ENCODE measurements at regions not wholly inside any gene's neighbourhood (a gene's known extent, or its start where the extent isn't known, plus 50 kb on each side); places are given as distances from the start of the nearest gene placed in this dataset.

GRCh38 chr1:119294199-119294598 is 74.4 kb upstream of the HAO2 start:
- H3K9ac ChIP-seq (ENCODE audit: low read length) = no peak overlapping the region
- WGBS = 30% methylated on average over 2 of the region's 3 CpGs

DNA sequence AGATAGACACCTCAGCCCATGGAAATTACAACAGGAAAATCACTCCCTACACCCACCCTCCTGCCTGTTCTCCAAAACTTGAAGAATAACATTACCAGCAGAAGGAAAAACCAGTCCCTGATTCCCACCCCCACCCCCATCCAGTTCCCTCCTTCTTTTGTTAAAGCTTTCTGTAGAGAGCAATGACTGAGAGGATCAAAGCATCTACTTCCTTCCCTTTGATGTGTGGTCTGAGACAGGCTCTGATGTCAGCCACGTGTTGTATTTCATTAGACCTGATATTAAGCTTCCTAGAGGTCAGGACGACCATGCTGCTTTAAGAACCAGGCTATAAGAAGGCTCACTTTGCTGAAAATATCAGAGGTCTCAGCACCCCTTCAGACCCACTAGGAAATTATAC is 73.9 kb upstream of the HAO2 start:
- WGBS = 0% methylated on average over 2 of the region's 2 CpGs
- H3K14ac ChIP-seq (ENCODE audit: low read length in 2 of 2) = no peak overlapping the region

More at GRCh38 chr1:119294199-119294598, 74.4 kb upstream of the HAO2 start:
- H2BK5ac ChIP-seq (ENCODE audit: low read depth, low read length, poor library complexity, severe bottlenecking) = no peak overlapping the region
- H2AK5ac ChIP-seq (ENCODE audit: low read length, severe bottlenecking) = no peak overlapping the region
- H3K14ac ChIP-seq (ENCODE audit: low read length in 2 of 2) = no peak overlapping the region
- H2BK120ac ChIP-seq (ENCODE audit: low read depth, low read length) = no peak overlapping the region
- no peak overlapping the region for H4K8ac ChIP-seq (ENCODE audit: low read length)
- no peak overlapping the region for H3K23ac ChIP-seq (ENCODE audit: low read length in 2 of 2)
- no peak for DNase-seq
- H3K9me3 ChIP-seq (ENCODE audit: control insufficient read depth, low read length) = no peaks in the 10 kb centered on the region
- no peak overlapping the region for H2BK15ac ChIP-seq (ENCODE audit: low read depth, poor library complexity, severe bottlenecking)
- no peak overlapping the region for H3K4me3 ChIP-seq (ENCODE audit: insufficient read depth in 1 of 2, low read depth in 1 of 2, low read length in 2 of 2)
- no peak overlapping the region for H3K4ac ChIP-seq (ENCODE audit: low read depth in 1 of 2, low read length in 2 of 2)
- H3K36me3 ChIP-seq (ENCODE audit: control insufficient read depth in 1 of 2, insufficient read depth in 2 of 2, low read depth in 1 of 2, low read length in 2 of 2) = no peaks in the 10 kb centered on the region
- no peak overlapping the region for H3K27ac ChIP-seq (ENCODE audit: low read length, poor library complexity, severe bottlenecking)
- H3K27me3 ChIP-seq (ENCODE audit: control insufficient read depth in 1 of 2, insufficient read depth in 1 of 2, low read length in 2 of 2) = peaks cover 0 to 7% of the 10 kb centered on the region in 2 experiments
- no peak overlapping the region for H3K18ac ChIP-seq (ENCODE audit: low read depth in 1 of 2, low read length in 2 of 2)
- no peak overlapping the region for H3K4me2 ChIP-seq (ENCODE audit: low read length, poor library complexity, severe bottlenecking)
- no peak overlapping the region for H2AFZ ChIP-seq (ENCODE audit: low read depth, low read length)
- no peaks in the 10 kb centered on the region for H3K79me1 ChIP-seq (replicated peaks; ENCODE audit: low read length, poor library complexity, severe bottlenecking)
- H3K4me1 ChIP-seq (ENCODE audit: control insufficient read depth, insufficient read depth, low read depth, low read length) = peaks cover 4% of the 10 kb centered on the region
- no peak overlapping the region for H2BK12ac ChIP-seq (ENCODE audit: low read length in 2 of 2)
- no peak overlapping the region for H4K91ac ChIP-seq (ENCODE audit: low read length)

GRCh38 chr1:119298687-119299303 is 69.8 kb upstream of the HAO2 start:
- H3K14ac ChIP-seq (ENCODE audit: low read length in 2 of 2) = no peak overlapping the region
- H3K27me3 ChIP-seq (ENCODE audit: control insufficient read depth in 1 of 2, insufficient read depth in 1 of 2, low read length in 2 of 2) = peaks cover 0 to 44% of the 10 kb centered on the region in 2 experiments
- H3K4me1 ChIP-seq (ENCODE audit: control insufficient read depth, insufficient read depth, low read depth, low read length) = peaks cover 4% of the 10 kb centered on the region
- no peak overlapping the region for H3K23ac ChIP-seq (ENCODE audit: low read length in 2 of 2)
- no peak overlapping the region for H3K4ac ChIP-seq (ENCODE audit: low read depth in 1 of 2, low read length in 2 of 2)
- H2BK15ac ChIP-seq (ENCODE audit: low read depth, poor library complexity, severe bottlenecking) = no peak overlapping the region
- H3K4me3 ChIP-seq (ENCODE audit: insufficient read depth in 1 of 2, low read depth in 1 of 2, low read length in 2 of 2) = no peak overlapping the region
- no peak for DNase-seq
- H3K27ac ChIP-seq (ENCODE audit: low read length, poor library complexity, severe bottlenecking) = no peak overlapping the region
- no peak overlapping the region for H2AK5ac ChIP-seq (ENCODE audit: low read length, severe bottlenecking)
- H3K4me2 ChIP-seq (ENCODE audit: low read length, poor library complexity, severe bottlenecking) = no peak overlapping the region
- H3K9ac ChIP-seq (ENCODE audit: low read length) = no peak overlapping the region
- H3K36me3 ChIP-seq (ENCODE audit: control insufficient read depth in 1 of 2, insufficient read depth in 2 of 2, low read depth in 1 of 2, low read length in 2 of 2) = no peaks in the 10 kb centered on the region
- H2BK12ac ChIP-seq (ENCODE audit: low read length in 2 of 2) = no peak overlapping the region
- no peak overlapping the region for H2BK120ac ChIP-seq (ENCODE audit: low read depth, low read length)
- no peak overlapping the region for H3K18ac ChIP-seq (ENCODE audit: low read depth in 1 of 2, low read length in 2 of 2)
- H3K9me3 ChIP-seq (ENCODE audit: control insufficient read depth, low read length) = no peaks in the 10 kb centered on the region
- H4K8ac ChIP-seq (ENCODE audit: low read length) = no peak overlapping the region
- no peak overlapping the region for H2BK5ac ChIP-seq (ENCODE audit: low read depth, low read length, poor library complexity, severe bottlenecking)
- no peak overlapping the region for H4K91ac ChIP-seq (ENCODE audit: low read length)
- no peaks in the 10 kb centered on the region for H3K79me1 ChIP-seq (replicated peaks; ENCODE audit: low read length, poor library complexity, severe bottlenecking)
- H2AFZ ChIP-seq (ENCODE audit: low read depth, low read length) = no peak overlapping the region

More for the DNA sequence above, 73.9 kb upstream of the HAO2 start:
- Histone ChIP-seq H2AK5ac (ENCODE audit: low read length, severe bottlenecking) (no peak overlapping the region), H2BK12ac (ENCODE audit: low read length in 2 of 2) (no peak overlapping the region), H3K27me3 (ENCODE audit: control insufficient read depth in 1 of 2, insufficient read depth in 1 of 2, low read length in 2 of 2) (peaks cover 0 to 8% of the 10 kb centered on the region in 2 experiments), H3K18ac (ENCODE audit: low read depth in 1 of 2, low read length in 2 of 2) (no peak overlapping the region), H2BK120ac (ENCODE audit: low read depth, low read length) (no peak overlapping the region), H3K4me3 (ENCODE audit: insufficient read depth in 1 of 2, low read depth in 1 of 2, low read length in 2 of 2) (no peak overlapping the region), H3K4me2 (ENCODE audit: low read length, poor library complexity, severe bottlenecking) (no peak overlapping the region), H2AFZ (ENCODE audit: low read depth, low read length) (no peak overlapping the region), H4K91ac (ENCODE audit: low read length) (no peak overlapping the region), H2BK15ac (ENCODE audit: low read depth, poor library complexity, severe bottlenecking) (no peak overlapping the region), H3K27ac (ENCODE audit: low read length, poor library complexity, severe bottlenecking) (no peak overlapping the region), H3K79me1 (replicated peaks; ENCODE audit: low read length, poor library complexity, severe bottlenecking) (no peaks in the 10 kb centered on the region), H3K4me1 (ENCODE audit: control insufficient read depth, insufficient read depth, low read depth, low read length) (peaks cover 4% of the 10 kb centered on the region), H2BK5ac (ENCODE audit: low read depth, low read length, poor library complexity, severe bottlenecking) (no peak overlapping the region), H3K23ac (ENCODE audit: low read length in 2 of 2) (no peak overlapping the region), H3K36me3 (ENCODE audit: control insufficient read depth in 1 of 2, insufficient read depth in 2 of 2, low read depth in 1 of 2, low read length in 2 of 2) (no peaks in the 10 kb centered on the region), H4K8ac (ENCODE audit: low read length) (no peak overlapping the region), H3K9me3 (ENCODE audit: control insufficient read depth, low read length) (no peaks in the 10 kb centered on the region), H3K9ac (ENCODE audit: low read length) (no peak overlapping the region), H3K4ac (ENCODE audit: low read depth in 1 of 2, low read length in 2 of 2) (no peak overlapping the region)
- no peak for DNase-seq

DNA sequence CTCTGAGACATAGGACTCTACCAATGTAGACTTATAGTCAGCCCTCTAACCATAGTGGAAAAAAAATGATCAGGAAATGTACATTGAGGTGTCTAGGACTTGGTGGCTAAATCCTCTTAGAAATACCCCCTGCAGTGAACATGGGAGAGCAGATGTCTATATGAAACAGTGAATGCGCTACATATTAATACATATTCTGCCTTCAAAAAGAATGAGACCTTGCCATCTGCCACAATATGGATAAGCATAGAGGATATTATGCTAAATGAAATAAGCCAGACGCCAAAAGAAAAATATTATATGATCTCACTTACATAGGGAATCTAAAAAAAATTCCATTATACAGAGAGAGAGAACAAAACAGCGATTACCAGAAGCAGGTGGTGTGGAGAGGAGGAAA is 66.6 kb upstream of the HAO2 start:
- no peak overlapping the region for H3K27ac ChIP-seq (ENCODE audit: low read length, poor library complexity, severe bottlenecking)
- H3K4me1 ChIP-seq (ENCODE audit: control insufficient read depth, insufficient read depth, low read depth, low read length) = peaks cover 4% of the 10 kb centered on the region
- H3K27me3 ChIP-seq (ENCODE audit: control insufficient read depth in 1 of 2, insufficient read depth in 1 of 2, low read length in 2 of 2) = peaks cover 0 to 40% of the 10 kb centered on the region in 2 experiments
- no peak overlapping the region for H3K23ac ChIP-seq (ENCODE audit: low read length in 2 of 2)
- H3K4me3 ChIP-seq (ENCODE audit: insufficient read depth in 1 of 2, low read depth in 1 of 2, low read length in 2 of 2) = no peak overlapping the region
- no peak overlapping the region for H3K14ac ChIP-seq (ENCODE audit: low read length in 2 of 2)
- H3K79me1 ChIP-seq (replicated peaks; ENCODE audit: low read length, poor library complexity, severe bottlenecking) = no peaks in the 10 kb centered on the region
- H4K91ac ChIP-seq (ENCODE audit: low read length) = no peak overlapping the region
- no peak overlapping the region for H2AK5ac ChIP-seq (ENCODE audit: low read length, severe bottlenecking)
- no peak overlapping the region for H2AFZ ChIP-seq (ENCODE audit: low read depth, low read length)
- no peak overlapping the region for H2BK15ac ChIP-seq (ENCODE audit: low read depth, poor library complexity, severe bottlenecking)
- no peak overlapping the region for H3K18ac ChIP-seq (ENCODE audit: low read depth in 1 of 2, low read length in 2 of 2)
- no peak overlapping the region for H2BK5ac ChIP-seq (ENCODE audit: low read depth, low read length, poor library complexity, severe bottlenecking)
- H3K4ac ChIP-seq (ENCODE audit: low read depth in 1 of 2, low read length in 2 of 2) = no peak overlapping the region
- WGBS = no CpG with 5 or more reads among the region's 3 CpGs
- H3K4me2 ChIP-seq (ENCODE audit: low read length, poor library complexity, severe bottlenecking) = no peak overlapping the region
- no peak overlapping the region for H3K9ac ChIP-seq (ENCODE audit: low read length)
- no peaks in the 10 kb centered on the region for H3K36me3 ChIP-seq (ENCODE audit: control insufficient read depth in 1 of 2, insufficient read depth in 2 of 2, low read depth in 1 of 2, low read length in 2 of 2)
- no peaks in the 10 kb centered on the region for H3K9me3 ChIP-seq (ENCODE audit: control insufficient read depth, low read length)
- no peak overlapping the region for H2BK120ac ChIP-seq (ENCODE audit: low read depth, low read length)
- no peak overlapping the region for H2BK12ac ChIP-seq (ENCODE audit: low read length in 2 of 2)
- H4K8ac ChIP-seq (ENCODE audit: low read length) = no peak overlapping the region
- DNase-seq = no peak

Data from mesenchymal stem cell (in vitro differentiated cells and primary cell).